ENCODE measurements at regions not wholly inside any gene's neighbourhood (a gene's known extent, or its start where the extent isn't known, plus 50 kb on each side); places are given as distances from the start of the nearest gene placed in this dataset.

DNA sequence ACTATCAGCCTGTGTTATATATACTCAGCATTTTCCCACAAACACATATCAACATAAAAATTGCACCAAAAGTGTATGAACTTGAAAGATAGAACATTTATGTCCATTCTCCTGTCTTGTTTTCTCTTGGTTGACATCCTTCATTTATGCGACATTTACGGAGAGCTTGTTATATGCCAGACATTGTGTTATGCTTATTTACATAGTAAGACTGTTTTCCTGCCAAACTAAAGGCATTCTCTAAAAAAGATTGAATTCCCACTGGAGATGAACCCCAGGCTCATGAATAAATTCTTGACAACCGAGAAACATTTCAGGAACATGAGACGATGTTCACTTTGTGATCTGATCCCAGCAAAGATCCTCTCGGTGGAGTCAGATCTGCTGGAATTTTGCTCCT, 131.0 kb downstream of the RAP2A start:
- DNase-seq, result no peak

DNA sequence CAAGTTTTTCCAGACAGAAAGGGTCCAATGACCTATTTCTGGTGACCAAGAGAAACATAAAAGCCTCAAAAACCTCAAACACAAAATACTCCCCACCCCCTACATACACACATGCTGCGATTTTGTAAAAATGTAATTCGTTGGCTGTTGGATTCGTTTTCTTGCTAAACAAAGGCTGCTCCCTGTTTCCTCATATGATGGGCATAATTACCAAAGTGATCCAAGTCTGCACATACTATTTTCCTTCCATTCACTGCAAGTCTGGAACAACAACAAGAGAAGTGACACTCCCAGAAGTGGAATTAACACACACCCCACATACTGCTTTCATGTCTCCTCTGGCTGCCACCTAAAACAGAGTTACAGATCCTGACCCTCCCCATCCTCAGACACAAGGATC, 131.9 kb downstream of the RAP2A start:
- no peak for DNase-seq

DNA sequence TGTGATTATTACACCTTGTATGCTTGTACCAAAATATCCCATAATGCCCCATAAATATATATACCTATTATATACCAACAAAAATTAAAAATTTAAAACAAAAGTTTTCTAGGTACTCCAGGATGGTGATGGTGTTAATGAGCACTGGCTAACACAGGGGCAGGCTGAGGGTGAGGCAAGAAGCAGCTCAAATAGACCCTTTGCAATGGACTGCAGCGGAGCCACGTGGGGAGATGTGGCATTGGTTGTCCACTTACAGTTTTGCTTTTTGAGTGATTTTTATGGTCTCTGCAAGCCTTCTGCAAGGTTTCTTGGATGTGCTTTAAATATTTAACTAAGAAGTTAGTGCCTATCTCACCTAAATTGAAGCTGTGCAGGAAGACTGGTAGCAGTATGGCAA, 132.9 kb downstream of the RAP2A start:
- DNase-seq, result no peak

DNA sequence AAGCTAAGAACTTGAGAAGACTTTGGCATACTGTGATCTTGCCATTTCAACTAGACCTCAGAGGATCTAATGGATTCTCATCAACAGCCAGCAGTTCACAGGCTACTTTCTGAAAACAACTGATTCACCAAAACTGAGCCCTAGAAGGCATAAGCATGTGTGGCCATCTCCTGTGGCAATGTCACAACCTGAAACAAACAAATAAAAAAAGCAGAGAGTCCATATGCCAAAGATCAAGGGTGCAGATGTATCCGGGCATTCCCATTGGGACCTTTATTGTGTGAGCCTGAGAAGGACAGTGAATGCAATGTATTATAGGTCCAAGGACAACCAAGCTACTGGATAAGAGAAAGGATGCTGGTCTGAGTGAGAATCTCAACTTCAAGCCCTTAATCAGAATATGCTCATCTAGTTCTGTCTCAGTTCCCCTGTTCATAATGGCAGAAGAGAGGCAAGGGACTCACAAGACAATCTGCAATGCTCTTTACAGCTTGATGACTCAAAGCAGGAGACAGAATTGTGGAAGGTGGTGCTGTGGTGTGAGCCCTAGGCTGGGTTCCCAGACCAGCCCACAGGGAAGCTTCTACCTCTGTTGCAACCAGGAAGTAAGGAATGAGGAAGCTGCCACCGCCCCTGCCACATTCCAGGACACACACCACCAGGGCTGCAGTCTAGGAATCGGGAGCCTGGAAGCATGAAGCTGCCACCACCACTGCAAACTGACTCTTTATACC, 133.7 kb downstream of the RAP2A start:
- no peak for DNase-seq

DNA sequence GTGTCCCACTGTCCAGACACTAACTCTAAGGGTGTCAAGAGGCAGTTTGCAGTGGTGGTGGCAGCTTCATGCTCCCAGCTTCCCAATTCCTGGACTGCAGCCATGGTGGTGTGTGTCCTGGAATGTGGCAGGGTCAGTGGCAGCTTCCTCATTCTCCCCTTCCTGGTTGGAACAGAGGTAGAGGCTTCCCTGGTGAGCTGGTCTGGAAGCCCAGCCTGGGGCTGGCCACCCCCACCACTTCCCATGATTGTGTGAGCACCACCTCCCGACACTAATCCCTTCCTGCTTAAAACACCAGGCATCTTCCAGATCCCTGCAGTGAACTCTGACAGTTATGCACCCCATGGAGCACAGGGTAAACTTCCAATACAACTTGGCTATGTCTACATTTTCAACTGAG, 134.9 kb downstream of the RAP2A start:
- no peak for DNase-seq

DNA sequence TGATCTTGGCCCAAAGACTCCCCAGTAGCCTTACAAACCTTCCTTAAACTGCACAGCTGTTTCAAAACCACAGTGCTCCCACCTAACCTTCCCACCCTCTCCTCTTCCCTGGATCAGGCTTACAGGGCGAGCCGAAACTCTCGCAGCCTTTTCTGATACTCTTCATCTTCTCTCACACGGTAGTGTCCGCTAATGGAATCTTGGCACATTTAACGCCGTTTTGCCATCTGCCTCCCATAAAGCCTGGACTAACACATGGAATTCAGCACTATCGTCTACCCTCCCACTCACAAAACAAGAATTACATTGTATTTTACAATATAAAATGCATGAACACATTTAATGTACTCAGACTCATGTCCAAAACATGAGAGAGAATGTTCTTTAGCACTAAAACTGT, 135.9 kb downstream of the RAP2A start:
- no peak for DNase-seq

DNA sequence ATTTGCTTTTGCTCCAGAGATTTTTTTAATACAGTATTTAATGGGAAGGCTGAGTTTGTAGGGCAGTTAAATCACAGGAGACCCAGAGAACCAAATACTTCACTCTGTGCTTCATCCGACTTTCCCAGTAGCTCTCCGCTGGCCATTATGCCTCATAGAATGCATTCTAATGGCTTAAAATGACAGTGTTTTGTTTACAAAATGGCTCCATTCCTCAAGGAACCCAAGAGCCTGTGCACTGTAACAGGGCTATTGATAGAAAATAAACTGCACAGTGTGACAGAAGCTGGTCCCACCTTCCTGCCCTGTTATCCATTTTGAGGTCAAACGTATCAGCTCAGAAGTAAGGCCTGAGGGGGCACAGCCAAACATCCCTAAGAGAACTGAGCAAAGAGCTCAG, 136.5 kb downstream of the RAP2A start:
- DNase-seq, result no peak

DNA sequence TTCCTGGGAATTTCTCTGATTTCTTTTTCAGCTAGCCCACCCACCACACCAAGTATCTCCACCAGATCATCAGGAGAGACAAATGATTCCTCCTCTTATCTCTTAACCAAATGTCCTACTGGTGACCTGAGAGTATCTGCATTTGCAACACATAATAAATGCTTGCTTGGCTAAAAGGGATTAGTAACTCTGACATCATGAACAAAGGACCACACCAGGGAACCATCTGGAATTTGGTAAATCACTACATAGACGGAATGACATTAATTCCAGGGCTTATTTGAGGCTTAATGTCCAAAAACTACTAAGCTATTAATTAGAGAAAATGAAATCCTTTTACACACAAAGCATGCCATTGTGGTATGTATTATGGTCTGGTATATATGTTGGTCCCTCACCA, 139.0 kb downstream of the RAP2A start:
- no peak for DNase-seq

DNA sequence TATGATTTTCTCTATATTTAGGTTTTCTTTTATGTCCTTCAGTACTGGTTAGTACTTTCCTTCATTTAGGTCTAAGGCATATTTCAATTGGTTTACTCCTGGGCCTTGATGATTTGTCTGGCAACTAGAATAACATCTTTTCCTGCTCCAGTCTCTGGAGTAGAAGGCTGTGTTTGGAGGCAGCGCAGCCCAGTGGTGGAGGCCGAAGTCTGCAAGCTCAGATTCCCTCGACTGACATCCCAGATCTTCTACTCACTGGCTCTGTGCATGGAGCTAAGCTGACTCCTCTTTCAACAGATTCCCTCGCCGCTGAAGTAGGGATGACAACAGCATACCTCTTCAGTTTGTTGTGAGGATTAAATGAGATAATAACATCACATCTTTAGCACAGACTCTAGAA, 141.0 kb downstream of the RAP2A start:
- DNase-seq, result no peak

DNA sequence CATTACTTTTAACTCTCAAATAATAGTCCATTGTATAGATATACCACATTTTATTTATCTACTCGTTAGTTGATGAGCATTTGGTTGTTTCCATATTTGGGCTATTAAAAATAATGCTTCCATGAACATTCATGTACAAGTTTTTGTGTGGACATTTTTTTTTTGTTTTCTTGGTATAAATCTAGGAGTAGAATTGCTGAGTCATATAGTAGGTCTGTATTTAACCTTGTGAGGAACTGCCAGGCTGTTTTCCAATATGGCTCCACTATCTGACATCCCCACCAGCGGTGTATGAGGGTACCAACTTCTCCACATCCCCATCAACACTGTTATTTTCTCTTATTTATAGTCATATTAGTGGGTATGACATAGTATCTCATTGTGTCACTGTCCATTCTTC, 143.1 kb downstream of the RAP2A start:
- no peak for DNase-seq

DNA sequence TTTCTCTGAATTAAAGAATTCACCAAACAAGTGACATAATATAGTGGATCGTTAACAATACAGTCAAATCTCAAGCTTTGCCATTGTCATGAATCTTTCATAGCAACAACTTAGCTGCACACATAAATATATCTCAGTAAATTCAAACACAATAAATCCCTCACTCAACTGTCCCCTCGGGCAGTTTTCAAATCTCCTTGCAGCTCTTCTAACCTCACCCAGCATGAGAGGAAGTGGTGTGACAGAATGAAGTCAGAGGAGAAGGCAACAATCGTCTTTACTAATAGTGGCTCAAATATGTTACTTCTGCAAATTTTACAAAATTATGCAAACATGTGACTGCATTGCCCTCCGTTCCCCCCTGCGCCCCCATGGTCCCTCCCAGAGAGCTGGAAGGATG, 148.2 kb downstream of the RAP2A start:
- no peak for DNase-seq

DNA sequence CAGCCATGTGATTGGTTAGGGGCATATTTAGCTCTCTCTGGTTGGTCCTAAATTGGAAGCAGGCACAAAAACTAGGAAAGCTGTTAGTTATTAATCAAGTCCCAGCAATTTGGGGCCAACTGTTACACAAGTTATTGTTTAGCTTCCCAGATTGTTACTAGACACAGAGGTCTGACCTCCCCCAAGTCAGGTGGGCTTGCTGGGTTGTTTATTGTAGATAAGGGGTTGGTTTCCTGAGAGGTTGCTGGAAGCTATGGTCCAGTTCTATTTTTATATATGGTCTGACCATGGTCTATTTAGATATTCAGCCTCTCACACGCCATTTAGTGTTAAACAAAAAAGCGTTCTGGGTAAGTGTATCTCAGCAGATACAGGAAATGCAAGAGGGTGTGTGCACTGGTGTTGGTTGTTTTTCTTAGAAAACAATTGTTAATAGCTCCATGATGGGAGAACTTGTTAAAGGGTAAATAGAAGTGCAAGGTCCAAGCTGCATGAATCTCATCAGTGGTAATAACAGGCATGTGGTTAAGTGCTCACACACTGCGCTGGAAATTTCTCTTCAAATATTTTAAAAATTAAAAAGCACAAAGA, 150.0 kb downstream of the RAP2A start:
- DNase-seq, result no peak

DNA sequence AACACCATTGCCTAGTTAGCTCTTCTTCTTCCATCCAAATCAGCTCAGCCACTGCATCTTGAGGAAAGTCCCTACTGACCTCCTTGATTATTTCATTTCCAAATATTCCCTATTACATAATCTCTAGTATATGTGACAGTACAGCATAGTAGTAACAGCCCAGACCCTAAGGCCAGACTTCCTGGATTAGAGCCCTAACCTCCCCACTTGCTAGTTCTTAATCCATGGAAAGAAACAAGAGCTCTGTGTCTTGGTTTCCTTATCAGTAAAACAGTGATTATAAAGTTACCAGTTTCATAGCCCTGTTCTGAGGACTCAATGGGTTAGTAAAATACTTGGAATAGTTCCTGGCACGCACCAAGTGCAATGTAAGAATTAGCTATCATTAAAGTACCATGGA, 153.0 kb downstream of the RAP2A start:
- DNase-seq, result no peak

DNA sequence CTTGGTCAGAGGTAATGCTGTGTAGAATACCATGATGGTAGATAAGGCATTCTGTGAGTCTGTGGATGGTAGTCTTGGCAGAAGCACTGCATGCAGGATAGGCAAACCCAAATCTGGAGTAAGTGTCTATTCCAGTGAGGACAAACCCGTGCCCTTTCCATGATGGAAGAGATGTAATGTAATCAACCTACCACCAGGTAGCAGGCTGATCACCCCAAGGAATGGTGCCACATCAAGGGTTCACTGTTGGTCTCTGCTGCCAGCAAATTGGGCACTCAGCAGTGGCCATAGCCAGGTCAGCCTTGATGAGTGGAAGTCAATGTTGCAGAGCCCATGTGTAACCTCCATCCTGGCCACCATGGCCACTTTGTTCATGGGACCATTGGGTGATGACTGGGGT, 155.0 kb downstream of the RAP2A start:
- no peak for DNase-seq

DNA sequence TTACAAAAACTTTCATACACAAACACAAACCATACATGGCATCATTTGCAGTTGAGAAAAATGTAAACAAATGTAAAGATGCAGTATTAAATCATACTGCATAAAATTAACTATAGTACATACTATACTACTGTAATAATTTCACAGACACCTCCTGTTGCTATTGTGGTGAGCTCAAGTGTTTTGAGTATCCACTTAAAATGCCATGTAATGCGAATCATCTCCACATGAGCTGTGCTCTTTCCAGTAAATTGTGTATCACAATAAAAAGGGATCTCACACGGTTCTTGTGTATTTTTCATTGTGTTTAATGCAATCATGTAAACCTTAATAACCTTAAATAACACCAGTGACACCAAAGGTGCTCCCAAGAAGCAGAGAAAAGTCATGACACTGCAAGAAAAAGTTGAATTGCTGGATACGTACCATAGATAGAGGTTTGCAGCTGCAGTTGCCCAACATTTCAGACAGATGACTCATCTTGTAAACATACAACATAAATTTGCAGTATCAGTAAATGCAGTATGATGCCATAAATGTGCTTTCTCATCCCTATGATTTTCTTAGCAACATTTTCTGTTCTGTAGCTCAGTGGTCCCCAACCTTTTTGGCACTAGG, 166.6 kb downstream of the RAP2A start:
- DNase-seq, result no peak

DNA sequence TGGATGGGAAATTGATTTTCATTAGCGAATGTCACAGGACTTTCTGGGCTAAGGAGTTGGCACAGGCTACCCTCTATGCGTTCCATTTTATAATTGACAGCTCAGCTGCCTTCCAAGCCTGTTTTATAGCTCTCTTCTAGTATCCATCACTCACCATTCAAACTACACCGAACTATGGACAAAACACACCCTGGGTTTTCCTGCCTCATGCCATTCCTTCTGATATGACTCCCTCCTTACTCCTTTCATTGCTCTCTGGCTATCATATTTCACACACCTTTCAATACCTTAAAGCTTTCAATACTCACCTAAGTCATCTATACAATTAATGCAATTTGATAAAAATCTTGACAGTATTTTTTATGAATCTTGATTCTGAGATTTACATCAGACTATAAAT, 181.3 kb downstream of the RAP2A start:
- no peak for DNase-seq

DNA sequence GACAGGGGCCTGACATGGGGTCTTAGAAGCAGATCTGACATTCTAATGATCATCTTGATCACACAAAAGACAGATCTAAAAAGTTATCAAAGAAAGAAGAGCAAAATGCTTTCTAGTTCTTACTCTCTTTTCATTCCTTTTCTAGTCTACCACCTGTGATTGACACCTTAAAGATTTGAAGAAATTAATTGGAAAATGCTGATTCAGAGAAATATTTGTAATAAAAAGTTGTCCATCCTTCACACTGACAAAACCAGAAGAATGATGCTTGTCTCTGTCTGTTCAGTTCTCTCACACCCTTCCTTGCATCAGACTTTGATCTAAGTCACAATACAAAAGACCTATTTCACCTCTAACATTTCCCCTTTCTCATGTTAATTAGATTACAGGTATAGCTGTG, 182.4 kb downstream of the RAP2A start:
- no peak for DNase-seq

DNA sequence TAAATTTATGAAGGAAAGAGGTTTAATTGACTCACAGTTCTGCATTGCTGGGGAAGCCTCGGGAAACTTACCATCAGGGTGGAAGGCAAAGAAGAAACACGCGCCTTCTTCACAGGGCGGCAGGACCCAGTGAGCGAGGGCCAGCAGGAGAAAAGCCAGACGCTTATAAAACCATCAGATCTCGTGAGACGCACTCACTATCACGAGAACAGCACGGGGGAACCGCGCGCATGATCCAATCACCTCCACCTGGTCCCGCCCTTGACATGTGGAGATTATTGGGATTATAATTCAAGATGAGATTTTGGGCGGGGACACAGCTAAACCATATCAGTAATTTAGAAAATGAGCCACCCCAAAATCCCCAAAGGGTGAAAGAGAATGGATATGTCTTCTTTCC, 187.1 kb downstream of the RAP2A start:
- DNase-seq, result no peak

DNA sequence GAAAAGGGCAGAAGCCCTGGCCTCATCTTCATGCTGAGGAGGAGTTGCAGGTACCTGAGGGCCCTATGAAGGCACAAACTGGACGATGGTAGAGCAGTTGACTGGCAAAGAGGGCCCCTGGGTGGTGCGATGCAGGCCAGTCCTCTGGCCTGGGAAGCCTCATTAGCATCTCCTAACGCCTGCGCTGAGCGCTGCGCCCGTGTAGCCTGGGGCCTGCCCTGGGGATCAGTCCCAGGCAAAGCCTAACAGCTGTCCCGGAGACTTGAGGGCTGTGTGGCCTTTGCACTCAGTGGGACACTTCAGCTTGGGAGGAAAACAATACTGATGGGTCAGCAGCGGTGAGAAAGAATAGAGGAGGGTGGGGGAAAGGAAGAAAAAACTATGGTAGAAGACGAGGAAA, 187.7 kb downstream of the RAP2A start:
- no peak for DNase-seq

DNA sequence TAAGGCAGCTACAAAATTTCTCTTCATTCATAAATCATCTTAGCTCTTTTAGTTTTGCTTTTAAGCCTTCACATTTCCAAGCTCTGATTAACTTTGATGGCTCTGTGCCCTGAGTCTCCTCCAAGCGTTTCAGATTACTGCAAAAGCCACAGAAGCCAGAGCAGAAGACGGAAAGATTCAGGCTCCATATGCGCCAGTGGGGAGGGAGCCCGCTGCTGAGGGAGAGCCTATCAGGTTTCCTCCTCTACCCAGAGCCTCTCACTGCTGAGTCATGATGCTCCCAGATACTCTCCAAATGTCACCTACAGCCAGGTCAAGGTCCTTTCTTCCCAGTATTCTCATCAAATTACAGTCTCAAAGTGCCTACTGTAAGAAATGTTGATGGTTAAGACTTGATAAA, 193.6 kb downstream of the RAP2A start:
- no peak for DNase-seq

DNA sequence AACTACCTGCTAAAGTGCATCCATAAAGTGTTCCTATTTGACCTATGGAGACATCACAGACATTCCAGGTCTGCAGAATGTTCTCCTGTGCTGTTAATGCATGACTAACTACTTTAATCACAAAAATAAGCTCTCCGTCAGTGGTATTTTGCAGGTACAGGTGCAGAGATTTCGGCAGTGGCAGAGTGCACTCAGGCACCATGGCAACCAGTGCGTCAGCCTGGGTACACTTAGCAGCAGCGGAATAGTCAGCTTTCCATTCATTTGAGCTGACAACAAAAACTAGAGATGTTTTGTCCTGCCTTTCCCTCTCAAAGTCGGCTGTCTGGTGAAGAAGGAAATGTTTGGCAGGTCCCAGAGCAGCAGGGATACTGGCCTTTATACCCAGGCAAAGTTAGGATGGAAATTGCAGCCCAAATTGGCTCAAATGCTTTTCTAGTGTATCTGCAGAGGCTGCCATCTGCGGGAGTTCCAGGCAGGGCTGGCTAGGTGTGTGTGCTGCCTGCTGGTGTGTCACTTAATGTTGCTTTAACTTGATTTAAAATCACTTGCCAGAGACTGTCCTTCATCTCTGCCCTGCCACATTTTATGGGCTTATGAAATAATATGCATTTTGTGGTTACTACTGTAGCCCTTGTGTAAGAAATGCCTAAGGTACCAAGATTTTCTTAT, 195.8 kb downstream of the RAP2A start:
- no peak for DNase-seq

DNA sequence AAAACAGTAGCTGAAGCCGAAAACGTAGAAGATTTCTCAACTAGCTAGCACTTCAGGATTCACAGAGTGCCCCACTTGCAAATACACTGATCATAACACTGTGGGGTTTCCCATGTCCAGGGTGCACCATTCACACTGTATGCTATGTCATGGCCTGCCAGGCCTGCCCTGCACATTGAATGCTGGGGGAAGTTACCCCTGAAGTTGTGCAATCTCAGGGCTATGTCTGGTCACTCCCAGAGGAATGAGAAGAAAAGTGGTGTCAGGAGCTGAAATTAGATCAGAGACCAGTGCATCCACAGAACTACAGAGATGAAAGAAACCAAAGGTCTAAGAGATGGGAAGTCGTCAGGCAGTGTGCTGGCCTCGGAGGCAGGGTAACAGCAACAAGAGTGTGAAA, 196.8 kb downstream of the RAP2A start:
- DNase-seq, result no peak

DNA sequence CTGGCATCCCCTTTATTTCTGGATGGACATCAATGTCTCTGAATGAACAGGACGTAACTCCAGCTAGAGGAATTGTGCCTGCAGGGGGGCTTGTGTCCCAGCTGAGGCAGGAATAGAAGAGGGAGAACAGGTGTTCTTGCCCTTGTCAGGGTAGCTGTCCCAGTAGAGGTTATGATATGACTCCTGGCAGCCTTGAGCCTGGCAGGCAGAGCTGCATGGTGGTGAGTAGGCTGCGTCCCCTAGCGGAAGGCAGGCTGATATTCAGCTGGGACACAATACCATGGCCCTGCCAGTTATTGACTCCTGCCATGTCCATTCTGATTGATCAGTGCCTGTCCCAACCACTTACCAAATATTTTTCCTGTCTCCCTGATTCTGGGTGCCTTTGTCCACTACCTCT, 197.2 kb downstream of the RAP2A start:
- DNase-seq, result no peak

DNA sequence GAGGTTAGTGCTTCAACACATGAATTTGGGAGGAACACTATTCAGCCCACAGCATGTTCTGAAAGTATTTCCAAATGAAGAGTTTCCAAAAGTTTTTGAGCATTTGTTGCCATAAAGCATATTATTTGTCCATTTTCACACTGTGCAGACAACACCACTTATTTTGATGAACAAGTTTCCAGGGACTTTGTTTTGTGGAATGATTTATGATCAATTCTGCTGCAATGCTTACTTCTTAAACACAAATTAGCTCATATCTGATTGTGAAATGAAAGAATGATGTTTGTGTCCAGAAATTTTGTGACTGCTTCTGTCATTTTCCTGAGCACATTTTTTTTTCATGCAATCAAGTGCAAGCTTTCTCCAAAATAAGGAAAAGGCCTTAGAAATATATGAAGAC, 205.3 kb downstream of the RAP2A start:
- no peak for DNase-seq

Data from CD4-positive, alpha-beta T cell treated with Interleukin-21 for 1 hour (primary cell).